Superior temporal gyrus (tissue), 1 donor: ENCODE measurements at regions not wholly inside any gene's neighbourhood (a gene's known extent, or its start where the extent isn't known, plus 50 kb on each side); places are given as distances from the start of the nearest gene placed in this dataset.

Experiments used
- DNase-seq: peaks from one replicate; pipeline ENCODE4 v3.0.0-alpha.2; 2016; ENCODE audit errors: extremely low spot score

- DNase-seq = no peak
Observed at GRCh38 chr1:232445361-232446106, 184.4 kb downstream of the SIPA1L2 start.

- DNase-seq = no peak
Observed at GRCh38 chr1:232443372-232443771, 186.6 kb downstream of the SIPA1L2 start.

GRCh38 chr1:232441036-232441411 is 188.9 kb downstream of the SIPA1L2 start:
- no peak for DNase-seq

- no peak for DNase-seq
Observed at GRCh38 chr1:232440325-232441035, 189.5 kb downstream of the SIPA1L2 start.

- DNase-seq = no peak
Observed at GRCh38 chr1:232439011-232439410, 190.9 kb downstream of the SIPA1L2 start.

- peak; percentile 51 for DNase-seq
Observed at GRCh38 chr1:232438476-232438875, 191.5 kb downstream of the SIPA1L2 start.

GRCh38 chr1:232437510-232437909 is 192.4 kb downstream of the SIPA1L2 start:
- no peak for DNase-seq

GRCh38 chr1:232435729-232436128 is 194.2 kb downstream of the SIPA1L2 start:
- DNase-seq = no peak

- DNase-seq = peak; percentile 63
Observed at GRCh38 chr1:232432313-232432712, 197.6 kb downstream of the SIPA1L2 start.

- DNase-seq = no peak
Observed at GRCh38 chr1:232431748-232432147, 198.2 kb downstream of the SIPA1L2 start.

GRCh38 chr1:232431326-232431725 is 198.6 kb downstream of the SIPA1L2 start:
- DNase-seq = no peak

GRCh38 chr1:232430467-232430866 is 199.5 kb downstream of the SIPA1L2 start:
- DNase-seq = no peak

GRCh38 chr1:232428786-232429530 is 201.0 kb downstream of the SIPA1L2 start:
- no peak for DNase-seq

- DNase-seq = no peak
Observed at GRCh38 chr1:232428036-232428645, 201.8 kb downstream of the SIPA1L2 start.

GRCh38 chr1:232426801-232427200 is 203.1 kb downstream of the SIPA1L2 start:
- no peak for DNase-seq

GRCh38 chr1:232425421-232425820 is 204.5 kb downstream of the SIPA1L2 start:
- no peak for DNase-seq

GRCh38 chr1:232423591-232423990 is 206.3 kb downstream of the SIPA1L2 start:
- no peak for DNase-seq

- DNase-seq = no peak
Observed at GRCh38 chr1:232422898-232423297, 207.0 kb downstream of the SIPA1L2 start.

- no peak for DNase-seq
Observed at GRCh38 chr1:232422098-232422497, 207.8 kb downstream of the SIPA1L2 start.

- no peak for DNase-seq
Observed at GRCh38 chr1:232421143-232421796, 208.7 kb downstream of the SIPA1L2 start.

- DNase-seq = no peak
Observed at GRCh38 chr1:232417636-232418248, 212.2 kb downstream of the SIPA1L2 start.
